ENCODE measurements at regions not wholly inside any gene's neighbourhood (a gene's known extent, or its start where the extent isn't known, plus 50 kb on each side); places are given as distances from the start of the nearest gene placed in this dataset.

- Histone ChIP-seq H3K4me1 (no peaks in the 10 kb centered on the region), H3K27ac (no peak overlapping the region), H3K36me3 (no peaks in the 10 kb centered on the region), H3K9me3 (no peaks in the 10 kb centered on the region), H3K4me3 (no peak overlapping the region), H3K27me3 (no peaks in the 10 kb centered on the region)
- TF ChIP-seq POLR2A (IDR thresholded peaks at IDR 0.05) (no peak), CTCF (IDR thresholded peaks at IDR 0.05) (no peak)
- DNase-seq: no peak
- intact Hi-C loops (cut with DNase I): no loop called here
- WGBS, 2 donors: 29 to 38% methylated on average over 5 of the region's 5 CpGs
These were observed 569.0 kb downstream of the TUSC7 start for GRCh38 chr3:117278424-117279190.

GRCh38 chr3:117281371-117281770 is 571.8 kb downstream of the TUSC7 start:
- intact Hi-C loops (cut with DNase I): no loop called here
- Histone ChIP-seq H3K4me3 (no peak overlapping the region), H3K4me1 (no peaks in the 10 kb centered on the region), H3K27ac (no peak overlapping the region), H3K36me3 (no peaks in the 10 kb centered on the region), H3K9me3 (no peaks in the 10 kb centered on the region), H3K27me3 (no peaks in the 10 kb centered on the region)
- no peak for DNase-seq
- 63 to 65% methylated on average over 3 of the region's 3 CpGs for WGBS, 2 donors
- TF ChIP-seq CTCF (IDR thresholded peaks at IDR 0.05) (no peak), POLR2A (IDR thresholded peaks at IDR 0.05) (no peak)

DNA sequence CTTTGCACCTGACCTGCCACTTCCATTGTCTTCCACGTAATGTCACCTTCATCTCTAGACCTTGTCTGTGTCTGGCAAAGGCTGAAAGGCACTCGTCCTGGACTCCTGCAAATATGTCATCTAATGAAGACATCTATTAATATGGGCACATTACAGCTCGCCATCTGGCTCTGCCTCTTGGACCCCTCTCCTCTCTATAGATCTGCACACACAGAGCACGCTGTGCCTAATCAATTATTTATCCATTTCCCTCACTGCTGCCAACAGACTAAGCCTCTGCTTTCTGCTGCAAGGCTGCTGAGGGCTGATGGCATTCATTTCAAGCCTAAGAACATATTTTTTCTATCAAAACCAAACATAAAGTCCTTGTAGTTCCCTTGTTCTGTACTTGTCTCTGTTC is 573.0 kb downstream of the TUSC7 start:
- no peaks in the 10 kb centered on the region for H3K36me3 ChIP-seq
- no peak overlapping the region for H3K4me3 ChIP-seq
- TF ChIP-seq POLR2A (IDR thresholded peaks at IDR 0.05): no peak
- no peak for TF ChIP-seq CTCF (IDR thresholded peaks at IDR 0.05)
- no peaks in the 10 kb centered on the region for H3K27me3 ChIP-seq
- intact Hi-C loops (cut with DNase I): no loop called here
- no peak for DNase-seq
- H3K4me1 ChIP-seq: no peaks in the 10 kb centered on the region
- 63 to 73% methylated on average over 4 of the region's 4 CpGs for WGBS, 2 donors
- no peak overlapping the region for H3K27ac ChIP-seq
- H3K9me3 ChIP-seq: no peaks in the 10 kb centered on the region

- no peaks in the 10 kb centered on the region for H3K36me3 ChIP-seq
- H3K4me1 ChIP-seq: no peaks in the 10 kb centered on the region
- TF ChIP-seq POLR2A (IDR thresholded peaks at IDR 0.05): no peak
- TF ChIP-seq CTCF (IDR thresholded peaks at IDR 0.05): no peak
- whole genome bisulfite sequencing, 2 donors: 55 to 68% methylated on average over 4 of the region's 4 CpGs
- H3K9me3 ChIP-seq: no peaks in the 10 kb centered on the region
- no peak overlapping the region for H3K4me3 ChIP-seq
- intact Hi-C loops (cut with DNase I): no loop called here
- no peaks in the 10 kb centered on the region for H3K27me3 ChIP-seq
- no peak overlapping the region for H3K27ac ChIP-seq
- no peak for DNase-seq
These were observed 576.2 kb downstream of the TUSC7 start for GRCh38 chr3:117285737-117286136.

DNA sequence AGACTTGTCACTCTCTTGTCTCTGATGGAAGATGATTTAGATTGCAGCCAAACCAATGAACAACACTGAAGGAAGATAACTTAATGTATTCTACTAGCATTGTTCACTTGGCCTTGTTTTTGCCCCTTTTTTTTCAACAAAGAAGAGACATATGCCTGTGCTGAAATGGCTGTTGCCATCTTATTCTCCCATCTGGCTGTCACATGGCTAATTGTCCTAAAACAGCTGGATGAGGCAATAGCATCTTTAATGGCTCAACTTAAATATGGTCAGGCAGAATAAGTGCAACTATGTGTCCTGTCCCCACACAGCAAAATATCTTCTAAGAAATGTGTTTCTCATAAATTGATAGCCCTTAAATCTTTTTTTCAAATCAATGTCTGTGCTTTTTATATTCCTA is 576.9 kb downstream of the TUSC7 start:
- Histone ChIP-seq H3K36me3 (no peaks in the 10 kb centered on the region), H3K4me1 (no peaks in the 10 kb centered on the region), H3K27ac (no peak overlapping the region), H3K4me3 (no peak overlapping the region), H3K27me3 (no peaks in the 10 kb centered on the region), H3K9me3 (no peaks in the 10 kb centered on the region)
- TF ChIP-seq CTCF (IDR thresholded peaks at IDR 0.05) (no peak), POLR2A (IDR thresholded peaks at IDR 0.05) (no peak)
- intact Hi-C loops (cut with DNase I): no loop called here
- DNase-seq: no peak
